Keratinocyte (primary cell): ENCODE measurements at regions not wholly inside any gene's neighbourhood (a gene's known extent, or its start where the extent isn't known, plus 50 kb on each side); places are given as distances from the start of the nearest gene placed in this dataset.

Source experiments
- EZH2 ChIP-seq: IDR thresholded peaks from one replicate; pipeline ENCODE4 v1.6.1; 2012; ENCODE audit warnings: inconsistent platforms, mild to moderate bottlenecking, low read length, moderate library complexity
- TF ChIP-seq, protein P1 (sequence below), 3 experiments: IDR thresholded peaks in 1 of 3; conservative IDR thresholded peaks in 1 of 3; optimal IDR thresholded peaks in 1 of 3; 2 replicates in 2 of 3; 3 replicates in 1 of 3; pipeline versions ENCODE3 to v1.5.1; 2011; ENCODE audit warnings: low read length in 3 of 3, mild to moderate bottlenecking in 3 of 3, moderate library complexity in 2 of 3, control low read depth in 1 of 3, inconsistent platforms in 1 of 3; ENCODE audit not compliant: insufficient read depth in 2 of 3; ENCODE audit errors: extremely low read depth in 1 of 3

DNA sequence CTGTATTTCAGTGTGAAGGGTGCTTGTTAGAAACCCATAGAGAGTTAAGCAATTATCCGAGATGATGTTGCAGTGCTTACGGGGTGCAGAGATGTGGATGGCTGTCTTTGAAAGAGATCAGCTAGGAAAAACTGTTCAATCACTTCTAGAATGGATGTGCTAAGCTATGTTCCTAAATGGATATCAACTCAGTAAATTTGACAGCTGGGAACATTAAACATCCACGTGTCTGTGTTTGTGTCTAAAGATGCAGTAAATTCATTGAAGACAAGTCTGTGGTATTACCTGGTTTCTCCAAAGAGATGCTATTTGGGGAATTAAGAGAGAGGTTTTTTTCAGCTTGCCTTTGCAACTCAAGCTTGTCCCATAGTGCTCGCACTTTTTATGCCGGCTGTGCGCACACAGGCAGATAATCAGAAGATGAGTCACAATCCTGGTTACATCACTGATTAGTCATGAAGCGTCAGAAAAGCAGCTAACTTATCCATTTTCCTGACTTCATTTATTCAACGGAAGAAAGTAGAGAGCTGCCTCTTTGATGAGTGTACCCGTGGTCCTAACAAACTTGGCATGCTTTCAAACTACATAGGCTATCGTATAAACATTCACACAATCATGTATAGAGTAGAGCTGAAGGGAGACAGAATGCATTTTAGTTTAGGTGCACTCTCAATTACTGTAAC lies 691.7 kb upstream of the SLC35B3 start:
- TF ChIP-seq, protein P1, sequence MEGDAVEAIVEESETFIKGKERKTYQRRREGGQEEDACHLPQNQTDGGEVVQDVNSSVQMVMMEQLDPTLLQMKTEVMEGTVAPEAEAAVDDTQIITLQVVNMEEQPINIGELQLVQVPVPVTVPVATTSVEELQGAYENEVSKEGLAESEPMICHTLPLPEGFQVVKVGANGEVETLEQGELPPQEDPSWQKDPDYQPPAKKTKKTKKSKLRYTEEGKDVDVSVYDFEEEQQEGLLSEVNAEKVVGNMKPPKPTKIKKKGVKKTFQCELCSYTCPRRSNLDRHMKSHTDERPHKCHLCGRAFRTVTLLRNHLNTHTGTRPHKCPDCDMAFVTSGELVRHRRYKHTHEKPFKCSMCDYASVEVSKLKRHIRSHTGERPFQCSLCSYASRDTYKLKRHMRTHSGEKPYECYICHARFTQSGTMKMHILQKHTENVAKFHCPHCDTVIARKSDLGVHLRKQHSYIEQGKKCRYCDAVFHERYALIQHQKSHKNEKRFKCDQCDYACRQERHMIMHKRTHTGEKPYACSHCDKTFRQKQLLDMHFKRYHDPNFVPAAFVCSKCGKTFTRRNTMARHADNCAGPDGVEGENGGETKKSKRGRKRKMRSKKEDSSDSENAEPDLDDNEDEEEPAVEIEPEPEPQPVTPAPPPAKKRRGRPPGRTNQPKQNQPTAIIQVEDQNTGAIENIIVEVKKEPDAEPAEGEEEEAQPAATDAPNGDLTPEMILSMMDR (optimal IDR thresholded peaks at IDR 0.05 in 1 of 3, IDR thresholded peaks at IDR 0.05 in 1 of 3, conservative IDR thresholded peaks at IDR 0.05 in 1 of 3; ENCODE audit: extremely low read depth in 1 of 3, insufficient read depth in 2 of 3, low read length in 3 of 3): no peak
- no peak for TF ChIP-seq EZH2
